ENCODE measurements at regions not wholly inside any gene's neighbourhood (a gene's known extent, or its start where the extent isn't known, plus 50 kb on each side); places are given as distances from the start of the nearest gene placed in this dataset.
"Not testable (repeated sequence)": the region's sequence is repeated elsewhere in the genome, so short reads cannot be mapped to it uniquely, and the experiment has no call there.

GRCh38 chr19:30955112-30956104 is 393.8 kb downstream of the TSHZ3 start:
- ChIA-PET POLR2A (no interaction called here), CTCF (interaction anchor here (1.0 kb wide), 1 partner anchor 13 kb away, joined by 3 read pairs; no protein-coding TSS in a partner anchor)
- no peaks in the 10 kb centered on the region for H3K36me3 ChIP-seq (ENCODE audit: control insufficient read depth, insufficient read depth, low read length)
- DNase-seq (ENCODE audit: low read depth), result no peak
- no peak overlapping the region for H3K4me3 ChIP-seq (ENCODE audit: low read depth, low read length)
- TF ChIP-seq CTCF (IDR thresholded peaks at IDR 0.05; ENCODE audit: insufficient read depth, low read depth, low read length), result no peak
- H3K27me3 ChIP-seq (ENCODE audit: control insufficient read depth, insufficient read depth, low read length), result no peaks in the 10 kb centered on the region

GRCh38 chr19:30944276-30944932 is 404.8 kb downstream of the TSHZ3 start:
- H3K27me3 ChIP-seq (ENCODE audit: control insufficient read depth, insufficient read depth, low read length); POLR2A ChIA-PET; H3K4me3 ChIP-seq (ENCODE audit: low read depth, low read length); H3K36me3 ChIP-seq (ENCODE audit: control insufficient read depth, insufficient read depth, low read length); CTCF ChIA-PET; DNase-seq (ENCODE audit: low read depth): not testable (repeated sequence)

GRCh38 chr19:30943101-30943843 is 406.0 kb downstream of the TSHZ3 start:
- no peaks in the 10 kb centered on the region for H3K36me3 ChIP-seq (ENCODE audit: control insufficient read depth, insufficient read depth, low read length)
- POLR2A ChIA-PET, result no interaction called here
- no peak overlapping the region for H3K4me3 ChIP-seq (ENCODE audit: low read depth, low read length)
- CTCF ChIA-PET, result no interaction called here
- H3K27me3 ChIP-seq (ENCODE audit: control insufficient read depth, insufficient read depth, low read length), result no peaks in the 10 kb centered on the region
- DNase-seq (ENCODE audit: low read depth), result no peak
- TF ChIP-seq CTCF (IDR thresholded peaks at IDR 0.05; ENCODE audit: insufficient read depth, low read depth, low read length), result no peak

- Histone ChIP-seq H3K27me3 (ENCODE audit: control insufficient read depth, insufficient read depth, low read length) (no peaks in the 10 kb centered on the region), H3K36me3 (ENCODE audit: control insufficient read depth, insufficient read depth, low read length) (no peaks in the 10 kb centered on the region), H3K4me3 (ENCODE audit: low read depth, low read length) (no peak overlapping the region)
- CTCF ChIA-PET, result no interaction called here
- POLR2A ChIA-PET, result no interaction called here
- DNase-seq (ENCODE audit: low read depth), result no peak
- no peak for TF ChIP-seq CTCF (IDR thresholded peaks at IDR 0.05; ENCODE audit: insufficient read depth, low read depth, low read length)
These were observed 406.6 kb downstream of the TSHZ3 start for GRCh38 chr19:30942636-30943035.

GRCh38 chr19:30941591-30941990 is 407.6 kb downstream of the TSHZ3 start:
- no peaks in the 10 kb centered on the region for H3K36me3 ChIP-seq (ENCODE audit: control insufficient read depth, insufficient read depth, low read length)
- H3K4me3 ChIP-seq (ENCODE audit: low read depth, low read length), result no peak overlapping the region
- POLR2A ChIA-PET, result no interaction called here
- DNase-seq (ENCODE audit: low read depth), result no peak
- H3K27me3 ChIP-seq (ENCODE audit: control insufficient read depth, insufficient read depth, low read length), result no peaks in the 10 kb centered on the region
- CTCF ChIA-PET, result no interaction called here
- no peak for TF ChIP-seq CTCF (IDR thresholded peaks at IDR 0.05; ENCODE audit: insufficient read depth, low read depth, low read length)
